HG02763 (cell line): ENCODE measurements at regions not wholly inside any gene's neighbourhood (a gene's known extent, or its start where the extent isn't known, plus 50 kb on each side); places are given as distances from the start of the nearest gene placed in this dataset.
"Not testable (repeated sequence)": the region's sequence is repeated elsewhere in the genome, so short reads cannot be mapped to it uniquely, and the experiment has no call there.

Experiments
- ATAC-seq: cut with Tn5 transposase; IDR thresholded peaks from one replicate; pipeline ENCODE4 v1.9.1; 2021; ENCODE audit warnings: mild to moderate bottlenecking, moderate library complexity; ENCODE audit not compliant: unreplicated experiment

GRCh38 chr6:19210849-19211590 lies 626.1 kb upstream of the ID4 start:
- no peak for ATAC-seq

DNA sequence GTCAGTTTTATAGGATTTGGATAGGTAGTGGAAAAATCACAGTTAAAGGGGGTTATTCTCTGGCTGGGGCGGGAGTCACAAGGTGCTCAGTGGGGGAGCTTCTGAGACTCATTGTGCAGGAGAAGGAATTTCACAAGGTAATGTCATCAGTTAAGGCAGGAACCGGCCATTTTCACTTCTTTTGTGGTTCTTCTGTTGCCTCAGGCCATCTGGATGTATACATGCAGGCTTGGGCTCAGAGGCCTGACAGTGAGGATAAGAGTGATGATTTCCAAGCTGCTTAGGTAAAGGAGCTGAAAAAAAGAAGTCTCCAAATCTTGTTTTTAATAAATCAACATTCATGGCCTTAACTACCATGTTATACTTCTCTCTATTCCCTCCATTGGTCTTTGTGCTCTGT lies 622.9 kb upstream of the ID4 start:
- ATAC-seq, result no peak

- ATAC-seq, result no peak
These were observed 617.2 kb upstream of the ID4 start for GRCh38 chr6:19219931-19220330.

DNA sequence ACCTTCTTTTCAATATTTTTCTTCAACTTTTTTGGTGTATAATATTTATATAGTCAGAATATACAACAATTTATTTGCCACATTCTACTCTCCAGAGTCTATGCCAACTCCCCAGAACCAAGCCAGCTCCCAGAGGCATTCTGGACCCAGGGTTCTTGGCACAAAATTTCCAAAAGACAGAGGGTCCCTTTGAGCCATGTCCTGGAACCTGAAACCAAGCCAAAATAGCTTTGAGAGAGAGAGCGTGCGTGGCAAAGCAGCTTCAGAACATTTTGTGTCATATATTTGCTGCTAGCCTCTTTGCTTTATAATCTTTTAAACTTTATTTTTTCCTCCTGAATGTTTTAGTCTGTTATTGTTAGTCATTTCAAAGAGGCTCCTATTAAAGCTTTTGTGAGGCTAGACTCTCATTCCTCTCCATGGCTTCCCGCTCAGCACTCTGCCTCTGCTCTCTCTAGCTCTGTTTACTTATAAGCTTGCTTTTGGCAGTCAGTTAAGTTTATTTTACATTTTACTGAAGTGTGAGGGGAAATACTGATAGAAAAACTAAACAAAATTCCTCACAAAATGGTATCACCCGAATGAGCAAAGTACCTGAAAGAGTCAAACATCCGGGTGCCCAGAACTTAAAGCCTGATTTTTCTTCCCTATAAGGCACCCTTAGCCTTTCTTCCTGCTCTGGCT lies 605.1 kb upstream of the ID4 start:
- ATAC-seq, result no peak

- ATAC-seq, result no peak
These were observed 591.5 kb upstream of the ID4 start for GRCh38 chr6:19245656-19246055.

GRCh38 chr6:19247181-19247580 lies 590.0 kb upstream of the ID4 start:
- ATAC-seq, result not testable (repeated sequence)

- not testable (repeated sequence) for ATAC-seq
These were observed 581.0 kb upstream of the ID4 start for GRCh38 chr6:19256123-19256522.

DNA sequence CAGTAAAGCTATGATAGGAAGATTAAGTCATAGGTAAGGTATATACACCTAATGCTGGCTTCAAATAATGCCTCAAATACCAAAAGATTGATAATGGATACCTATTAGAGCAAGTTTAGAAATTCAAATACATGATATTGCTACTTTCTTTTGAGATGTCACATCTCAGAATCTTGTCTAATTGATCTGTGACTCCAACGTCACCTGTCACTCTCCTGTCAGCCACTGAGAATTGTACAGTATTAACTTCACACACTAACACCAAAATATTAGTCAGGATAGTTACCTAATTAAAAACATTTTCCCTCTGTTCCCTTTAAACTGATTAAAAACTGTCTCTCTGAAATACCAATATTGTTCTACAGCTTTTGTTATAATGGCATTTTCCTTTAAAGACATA lies 575.5 kb upstream of the ID4 start:
- ATAC-seq, result no peak

DNA sequence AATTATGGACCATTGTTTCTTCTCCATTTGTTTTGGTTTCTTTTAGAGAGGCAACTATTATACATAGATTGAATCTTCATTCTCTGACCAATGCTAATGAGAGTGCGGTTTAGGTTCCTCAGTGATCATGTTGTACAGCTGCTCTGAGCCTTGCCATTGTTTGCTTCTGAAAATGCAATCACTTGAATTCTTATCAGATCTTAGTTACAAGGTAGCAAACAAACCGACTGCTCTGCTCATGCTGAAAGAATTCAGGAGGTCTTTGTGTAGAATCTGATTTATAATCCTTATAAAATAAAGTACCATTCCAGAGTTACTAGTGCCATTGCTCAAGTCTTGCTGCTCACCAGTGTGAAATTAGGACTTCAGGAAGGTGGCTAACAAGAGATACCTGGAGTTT lies 569.1 kb upstream of the ID4 start:
- no peak for ATAC-seq

GRCh38 chr6:19268718-19269117 lies 568.5 kb upstream of the ID4 start:
- ATAC-seq, result no peak

- ATAC-seq, result no peak
These were observed 567.8 kb upstream of the ID4 start for GRCh38 chr6:19269341-19269898.

GRCh38 chr6:19270616-19271015 lies 566.6 kb upstream of the ID4 start:
- no peak for ATAC-seq

DNA sequence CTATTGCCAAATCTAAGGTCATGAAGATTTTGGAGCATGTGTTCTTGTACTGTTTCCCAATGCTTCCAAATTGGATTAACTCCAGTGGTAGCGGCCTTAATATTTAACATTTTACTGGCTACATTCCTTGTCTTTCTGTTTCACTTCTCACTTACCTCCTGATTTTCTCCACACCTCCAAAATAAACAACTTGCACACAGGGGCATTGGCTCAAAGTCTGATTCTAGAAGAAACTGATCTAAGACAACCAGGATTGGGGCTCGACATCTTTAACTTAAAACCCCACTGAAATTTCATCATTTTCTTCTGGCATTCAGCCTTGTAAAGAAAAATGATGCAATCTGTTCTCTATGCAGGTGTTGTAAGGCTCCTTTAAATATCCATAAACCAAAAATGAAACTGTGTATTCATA lies 557.9 kb upstream of the ID4 start:
- no peak for ATAC-seq

GRCh38 chr6:19287928-19288327 lies 549.2 kb upstream of the ID4 start:
- no peak for ATAC-seq

GRCh38 chr6:19289457-19289856 lies 547.7 kb upstream of the ID4 start:
- no peak for ATAC-seq

GRCh38 chr6:19297880-19298279 lies 539.3 kb upstream of the ID4 start:
- no peak for ATAC-seq

DNA sequence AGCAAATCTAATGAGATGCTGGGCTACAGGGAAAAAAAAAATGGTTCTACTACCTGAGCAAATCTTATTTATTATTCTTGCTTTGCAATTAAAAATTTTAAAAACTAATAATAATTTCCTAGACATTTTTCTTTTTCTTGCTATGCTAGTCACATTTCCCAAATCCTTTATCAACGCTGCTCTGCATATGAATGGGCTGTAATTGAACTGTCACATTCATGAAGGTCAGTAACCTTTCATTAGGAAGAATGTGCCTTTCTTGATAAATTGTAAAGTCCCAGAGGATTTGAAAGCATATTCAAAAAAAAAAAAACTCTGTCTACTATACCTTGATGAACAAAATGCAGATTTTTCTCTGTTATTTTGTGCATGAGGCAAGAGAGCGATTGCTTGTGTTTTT lies 538.7 kb upstream of the ID4 start:
- ATAC-seq, result no peak

- no peak for ATAC-seq
These were observed 538.0 kb upstream of the ID4 start for GRCh38 chr6:19299129-19299528.

GRCh38 chr6:19301980-19302379 lies 535.2 kb upstream of the ID4 start:
- no peak for ATAC-seq

DNA sequence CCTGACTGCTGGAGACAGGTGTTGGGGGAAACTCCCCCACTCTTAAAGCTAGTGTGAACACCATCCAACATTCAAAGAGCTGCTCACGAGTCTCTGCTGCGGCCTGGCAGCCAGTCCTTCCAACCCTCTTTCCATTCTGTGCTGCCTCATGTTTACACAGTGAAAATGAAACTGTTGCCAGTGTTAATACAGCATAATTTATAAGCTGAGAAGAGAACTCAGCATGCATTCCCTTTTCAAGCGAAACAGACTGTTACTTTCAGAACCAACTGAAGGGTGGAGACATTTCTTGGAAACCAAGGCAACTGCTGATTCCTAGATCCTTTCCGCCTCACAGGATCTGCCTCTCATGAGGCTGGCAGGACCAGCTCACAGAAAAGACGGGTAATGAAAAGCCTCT lies 533.8 kb upstream of the ID4 start:
- ATAC-seq, result no peak

- ATAC-seq, result no peak
These were observed 527.5 kb upstream of the ID4 start for GRCh38 chr6:19309661-19310060.

- ATAC-seq, result no peak
These were observed 525.4 kb upstream of the ID4 start for GRCh38 chr6:19311786-19312185.
